ENCODE measurements at regions not wholly inside any gene's neighbourhood (a gene's known extent, or its start where the extent isn't known, plus 50 kb on each side); places are given as distances from the start of the nearest gene placed in this dataset.

- TF ChIP-seq CTCF (IDR thresholded peaks at IDR 0.05) (no peak), POLR2A (IDR thresholded peaks at IDR 0.05; ENCODE audit: low read depth) (no peak)
These were observed 286.7 kb upstream of the HABP2 start for GRCh38 chr10:113266147-113266546.

All from esophagus muscularis mucosa (tissue), 3 donors.